Stimulated activated naive CD8-positive, alpha-beta T cell treated with anti-CD3 and anti-CD28 coated beads, Interleukin-15, Interleukin-2, amounts not matched to agents 100 ng/mL and 50 ng/mL, for 24 hours (primary cell): ENCODE measurements at regions not wholly inside any gene's neighbourhood (a gene's known extent, or its start where the extent isn't known, plus 50 kb on each side); places are given as distances from the start of the nearest gene placed in this dataset.

Source experiments
- H3K27ac Mint-ChIP-seq: one replicate; pipeline ENCODE4 v1.8.0; 2021; ENCODE audit warnings: mild to moderate bottlenecking, mixed read lengths
- H3K27me3 Mint-ChIP-seq: one replicate; pipeline ENCODE4 v1.8.0; 2021; ENCODE audit warnings: mixed read lengths
- H3K36me3 Mint-ChIP-seq: one replicate; pipeline ENCODE4 v1.8.0; 2021; ENCODE audit warnings: low read depth, mixed read lengths
- H3K4me1 Mint-ChIP-seq: one replicate; pipeline ENCODE4 v1.8.0; 2021; ENCODE audit warnings: low read depth, mixed read lengths
- H3K4me3 Mint-ChIP-seq: one replicate; pipeline ENCODE4 v1.8.0; 2021; ENCODE audit warnings: mild to moderate bottlenecking, mixed read lengths
- H3K9me3 Mint-ChIP-seq: one replicate; pipeline ENCODE4 v1.8.0; 2021; ENCODE audit warnings: mixed read lengths

GRCh38 chr12:59182658-59183455 is 262.6 kb upstream of the LRIG3 start:
- no peak overlapping the region for H3K27ac Mint-ChIP-seq
- H3K4me1 Mint-ChIP-seq, result no peaks in the 10 kb centered on the region
- H3K4me3 Mint-ChIP-seq, result no peak overlapping the region
- no peaks in the 10 kb centered on the region for H3K36me3 Mint-ChIP-seq
- H3K9me3 Mint-ChIP-seq, result no peaks in the 10 kb centered on the region
- H3K27me3 Mint-ChIP-seq, result no peaks in the 10 kb centered on the region

DNA sequence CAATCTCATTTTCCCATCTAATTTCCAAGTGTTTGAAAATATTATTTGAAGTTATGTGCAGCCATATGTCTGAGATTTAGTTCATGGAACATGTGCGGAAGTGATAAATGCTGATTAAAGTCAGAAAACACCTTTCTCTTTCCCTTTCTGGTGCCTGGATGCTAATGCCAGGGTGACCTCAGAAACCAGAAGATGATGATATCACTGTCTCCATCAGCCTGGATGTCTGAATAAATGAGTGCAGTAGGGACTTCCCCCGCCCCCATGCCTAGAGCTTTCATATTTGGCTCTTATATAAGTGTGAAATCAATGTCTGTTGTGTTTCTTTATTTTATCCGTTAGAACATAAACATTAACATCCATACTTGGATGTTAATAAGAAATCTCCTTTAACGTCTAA is 261.9 kb upstream of the LRIG3 start:
- no peaks in the 10 kb centered on the region for H3K4me1 Mint-ChIP-seq
- H3K9me3 Mint-ChIP-seq, result no peaks in the 10 kb centered on the region
- H3K4me3 Mint-ChIP-seq, result no peak overlapping the region
- H3K27me3 Mint-ChIP-seq, result no peaks in the 10 kb centered on the region
- H3K36me3 Mint-ChIP-seq, result no peaks in the 10 kb centered on the region
- no peak overlapping the region for H3K27ac Mint-ChIP-seq

- Mint-ChIP-seq H3K4me3 (no peak overlapping the region), H3K4me1 (no peaks in the 10 kb centered on the region), H3K36me3 (no peaks in the 10 kb centered on the region), H3K9me3 (no peaks in the 10 kb centered on the region), H3K27me3 (no peaks in the 10 kb centered on the region), H3K27ac (no peak overlapping the region)
Measured at GRCh38 chr12:59181196-59181777, 261.0 kb upstream of the LRIG3 start.

- H3K36me3 Mint-ChIP-seq, result no peaks in the 10 kb centered on the region
- H3K9me3 Mint-ChIP-seq, result no peaks in the 10 kb centered on the region
- H3K27me3 Mint-ChIP-seq, result no peaks in the 10 kb centered on the region
- H3K4me1 Mint-ChIP-seq, result no peaks in the 10 kb centered on the region
- H3K4me3 Mint-ChIP-seq, result no peak overlapping the region
- H3K27ac Mint-ChIP-seq, result no peak overlapping the region
Measured at GRCh38 chr12:59179231-59179630, 258.9 kb upstream of the LRIG3 start.

- H3K9me3 Mint-ChIP-seq, result no peaks in the 10 kb centered on the region
- H3K36me3 Mint-ChIP-seq, result no peaks in the 10 kb centered on the region
- H3K4me3 Mint-ChIP-seq, result no peak overlapping the region
- no peaks in the 10 kb centered on the region for H3K4me1 Mint-ChIP-seq
- no peak overlapping the region for H3K27ac Mint-ChIP-seq
- H3K27me3 Mint-ChIP-seq, result no peaks in the 10 kb centered on the region
Measured at GRCh38 chr12:59173695-59174094, 253.4 kb upstream of the LRIG3 start.

GRCh38 chr12:59168647-59169046 is 248.3 kb upstream of the LRIG3 start:
- no peaks in the 10 kb centered on the region for H3K36me3 Mint-ChIP-seq
- H3K9me3 Mint-ChIP-seq, result no peaks in the 10 kb centered on the region
- no peaks in the 10 kb centered on the region for H3K4me1 Mint-ChIP-seq
- peaks cover 12% of the 10 kb centered on the region for H3K27me3 Mint-ChIP-seq
- H3K4me3 Mint-ChIP-seq, result no peak overlapping the region
- H3K27ac Mint-ChIP-seq, result no peak overlapping the region

DNA sequence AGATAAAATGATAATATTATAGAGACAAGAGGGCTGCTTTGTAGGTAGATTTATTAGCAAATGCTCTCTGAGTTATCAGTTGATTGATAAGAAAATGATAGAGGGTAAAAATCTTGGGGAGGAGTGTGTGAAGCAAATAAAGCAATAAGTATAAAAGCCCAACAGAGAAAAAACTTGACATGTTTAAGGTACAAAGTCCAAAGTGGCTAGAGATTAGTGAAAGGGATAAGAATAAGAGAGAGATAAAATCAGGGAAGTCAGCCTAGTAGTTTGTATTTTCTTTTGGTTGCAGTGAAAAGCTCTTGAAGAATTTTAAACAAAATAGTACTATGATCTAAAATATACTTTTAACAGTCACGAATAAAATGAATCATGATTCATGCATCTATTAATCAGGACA is 246.2 kb upstream of the LRIG3 start:
- no peak overlapping the region for H3K4me3 Mint-ChIP-seq
- H3K36me3 Mint-ChIP-seq, result no peaks in the 10 kb centered on the region
- no peak overlapping the region for H3K27ac Mint-ChIP-seq
- H3K9me3 Mint-ChIP-seq, result no peaks in the 10 kb centered on the region
- H3K4me1 Mint-ChIP-seq, result no peaks in the 10 kb centered on the region
- peaks cover 12% of the 10 kb centered on the region for H3K27me3 Mint-ChIP-seq

DNA sequence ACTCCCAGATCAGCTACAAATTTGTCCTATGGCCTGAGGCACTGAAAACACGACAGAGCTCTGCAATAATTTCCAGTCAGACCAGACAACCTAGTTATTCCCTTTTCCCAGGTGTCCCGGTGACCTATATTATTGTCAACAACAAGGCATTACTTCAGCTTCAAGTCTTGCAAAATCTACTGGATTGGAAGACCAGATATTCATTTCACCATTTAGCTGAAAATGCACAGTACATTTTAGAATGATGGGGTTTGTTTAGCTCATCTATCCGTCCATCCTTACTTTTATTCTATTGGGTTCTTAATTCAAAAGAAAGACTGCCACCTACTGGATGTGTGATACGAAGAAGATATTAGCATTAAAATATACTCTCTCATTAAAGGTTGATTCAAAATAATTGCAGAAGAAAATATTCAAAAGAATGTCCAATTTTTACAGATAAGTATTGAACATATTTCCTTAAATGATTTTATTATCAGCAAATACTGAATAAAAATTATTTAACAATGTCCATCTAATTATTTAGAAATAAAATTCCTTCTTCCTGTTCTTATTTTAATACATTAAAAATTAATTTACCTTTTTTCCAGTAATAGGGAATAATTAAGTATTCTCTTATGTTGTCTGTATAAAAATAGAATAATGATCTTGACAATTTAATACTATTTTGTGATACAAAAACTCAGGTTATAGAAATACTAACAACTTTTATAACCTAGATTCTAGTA is 244.9 kb upstream of the LRIG3 start:
- Mint-ChIP-seq H3K27me3 (peaks cover 12% of the 10 kb centered on the region), H3K27ac (no peak overlapping the region), H3K36me3 (no peaks in the 10 kb centered on the region), H3K4me1 (no peaks in the 10 kb centered on the region), H3K4me3 (no peak overlapping the region), H3K9me3 (no peaks in the 10 kb centered on the region)

DNA sequence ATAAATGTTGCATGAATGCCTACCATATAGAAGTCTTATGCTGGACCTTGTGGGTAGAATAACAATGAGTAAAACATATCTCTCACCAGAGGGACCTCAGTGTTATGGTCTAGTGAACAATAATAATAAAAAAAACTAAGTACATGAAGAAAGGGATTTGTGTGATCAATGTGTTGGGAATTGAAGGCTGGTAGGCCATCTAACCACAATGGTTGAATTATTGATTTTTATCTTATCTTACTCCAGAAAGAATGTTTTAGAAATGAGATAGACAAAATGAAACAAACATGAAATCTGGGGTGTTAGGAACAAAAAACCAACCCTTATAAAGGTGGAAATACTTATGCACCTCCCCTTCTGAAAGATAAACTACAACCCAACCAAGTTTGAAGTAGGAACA is 243.9 kb upstream of the LRIG3 start:
- no peak overlapping the region for H3K27ac Mint-ChIP-seq
- no peak overlapping the region for H3K4me3 Mint-ChIP-seq
- no peaks in the 10 kb centered on the region for H3K9me3 Mint-ChIP-seq
- no peaks in the 10 kb centered on the region for H3K36me3 Mint-ChIP-seq
- H3K4me1 Mint-ChIP-seq, result no peaks in the 10 kb centered on the region
- peaks cover 12% of the 10 kb centered on the region for H3K27me3 Mint-ChIP-seq

- H3K4me3 Mint-ChIP-seq, result no peak overlapping the region
- no peak overlapping the region for H3K27ac Mint-ChIP-seq
- H3K27me3 Mint-ChIP-seq, result no peaks in the 10 kb centered on the region
- peaks cover 18% of the 10 kb centered on the region for H3K9me3 Mint-ChIP-seq
- H3K4me1 Mint-ChIP-seq, result no peaks in the 10 kb centered on the region
- H3K36me3 Mint-ChIP-seq, result no peaks in the 10 kb centered on the region
Measured at GRCh38 chr12:59158681-59159080, 238.4 kb upstream of the LRIG3 start.

- Mint-ChIP-seq H3K4me3 (no peak overlapping the region), H3K4me1 (no peaks in the 10 kb centered on the region), H3K27ac (no peak overlapping the region), H3K27me3 (no peaks in the 10 kb centered on the region), H3K36me3 (no peaks in the 10 kb centered on the region), H3K9me3 (peaks cover 18% of the 10 kb centered on the region)
Measured at GRCh38 chr12:59158066-59158465, 237.8 kb upstream of the LRIG3 start.

DNA sequence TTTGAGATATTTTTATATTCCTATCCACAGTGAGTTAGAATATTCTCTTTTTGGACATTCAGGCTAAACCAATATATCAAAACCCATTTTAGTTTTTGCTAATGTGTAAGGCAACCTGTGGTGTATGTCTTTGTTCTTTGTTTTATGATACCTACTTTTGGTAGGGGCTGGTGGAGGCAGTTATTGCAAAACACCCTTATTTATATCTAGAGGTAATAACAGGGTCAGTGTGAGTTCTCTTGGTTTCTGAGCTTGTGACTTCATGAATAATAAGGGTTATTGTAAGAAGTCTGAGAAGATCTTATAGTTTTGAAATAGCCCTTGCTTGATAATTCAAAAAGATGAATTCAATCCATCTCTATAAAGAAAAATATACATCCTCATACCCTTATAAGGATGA is 235.1 kb upstream of the LRIG3 start:
- H3K4me3 Mint-ChIP-seq, result no peak overlapping the region
- peaks cover 18% of the 10 kb centered on the region for H3K9me3 Mint-ChIP-seq
- no peaks in the 10 kb centered on the region for H3K36me3 Mint-ChIP-seq
- H3K27me3 Mint-ChIP-seq, result no peaks in the 10 kb centered on the region
- no peak overlapping the region for H3K27ac Mint-ChIP-seq
- H3K4me1 Mint-ChIP-seq, result no peaks in the 10 kb centered on the region

- Mint-ChIP-seq H3K4me1 (no peaks in the 10 kb centered on the region), H3K27ac (no peak overlapping the region), H3K4me3 (no peak overlapping the region), H3K27me3 (no peaks in the 10 kb centered on the region), H3K36me3 (no peaks in the 10 kb centered on the region), H3K9me3 (peaks cover 5% of the 10 kb centered on the region)
Measured at GRCh38 chr12:59151243-59151642, 230.9 kb upstream of the LRIG3 start.

DNA sequence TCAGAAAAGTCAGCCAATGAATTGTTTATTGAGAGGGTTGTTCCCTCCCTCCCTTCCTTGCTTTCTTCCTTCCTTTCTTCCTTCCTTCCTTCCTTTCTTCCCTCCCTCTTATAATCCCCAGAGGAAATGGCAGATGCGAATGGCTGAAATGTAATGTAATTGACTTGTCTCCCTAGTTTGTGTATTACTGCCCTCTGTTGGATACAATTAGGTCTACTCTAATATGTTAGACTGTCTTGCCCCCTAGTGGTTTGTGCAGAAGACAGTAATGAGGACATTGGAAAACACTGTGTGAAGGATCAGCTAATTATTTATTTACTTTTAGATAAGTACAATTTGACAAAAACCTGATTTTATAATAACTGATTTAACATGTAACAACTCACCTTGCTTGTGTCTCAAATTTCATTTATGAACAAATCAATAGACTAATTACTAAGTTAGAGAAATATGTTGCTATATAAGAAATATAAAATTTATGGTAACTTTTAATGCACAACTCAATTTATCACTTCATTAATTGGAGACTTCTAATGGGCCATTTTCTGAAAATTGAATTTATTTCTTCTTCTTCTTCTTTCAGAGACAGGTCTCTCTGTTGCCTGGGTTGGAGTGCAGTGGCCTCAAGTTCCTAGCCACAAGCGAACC is 229.8 kb upstream of the LRIG3 start:
- no peaks in the 10 kb centered on the region for H3K36me3 Mint-ChIP-seq
- no peaks in the 10 kb centered on the region for H3K4me1 Mint-ChIP-seq
- H3K9me3 Mint-ChIP-seq, result peaks cover 5% of the 10 kb centered on the region
- H3K27ac Mint-ChIP-seq, result no peak overlapping the region
- no peak overlapping the region for H3K4me3 Mint-ChIP-seq
- no peaks in the 10 kb centered on the region for H3K27me3 Mint-ChIP-seq

GRCh38 chr12:59147791-59148190 is 227.5 kb upstream of the LRIG3 start:
- Mint-ChIP-seq H3K36me3 (no peaks in the 10 kb centered on the region), H3K9me3 (no peaks in the 10 kb centered on the region), H3K4me1 (no peaks in the 10 kb centered on the region), H3K4me3 (no peak overlapping the region), H3K27ac (no peak overlapping the region), H3K27me3 (peaks cover 6% of the 10 kb centered on the region)
